HK-2 (cell line): ENCODE measurements at regions not wholly inside any gene's neighbourhood (a gene's known extent, or its start where the extent isn't known, plus 50 kb on each side); places are given as distances from the start of the nearest gene placed in this dataset.
"Not testable (repeated sequence)": the region's sequence is repeated elsewhere in the genome, so short reads cannot be mapped to it uniquely, and the experiment has no call there.

ENCODE experiments used
- DNase-seq: peaks from one replicate; pipeline ENCODE4 v3.0.0-alpha.2; 2018; ENCODE audit not compliant: unreplicated experiment

GRCh38 chr3:194866236-194866635 lies 180.6 kb downstream of the FAM43A start:
- DNase-seq: no peak

- DNase-seq: no peak
Observed at GRCh38 chr3:194867270-194867983, 181.7 kb downstream of the FAM43A start.

GRCh38 chr3:194868831-194869230 lies 183.1 kb downstream of the FAM43A start:
- no peak for DNase-seq

GRCh38 chr3:194869482-194870169 lies 183.9 kb downstream of the FAM43A start:
- DNase-seq: no peak

GRCh38 chr3:194870394-194871110 lies 184.9 kb downstream of the FAM43A start:
- no peak for DNase-seq

- peak; percentile 16 for DNase-seq
Observed at GRCh38 chr3:194871143-194871863, 185.6 kb downstream of the FAM43A start.

- no peak for DNase-seq
Observed at GRCh38 chr3:194871864-194872668, 186.4 kb downstream of the FAM43A start.

- no peak for DNase-seq
Observed at GRCh38 chr3:194872669-194872977, 186.9 kb downstream of the FAM43A start.

- DNase-seq: not testable (repeated sequence)
Observed at GRCh38 chr3:194873474-194873873, 187.8 kb downstream of the FAM43A start.

- DNase-seq: no peak
Observed at GRCh38 chr3:194874206-194874605, 188.5 kb downstream of the FAM43A start.

- no peak for DNase-seq
Observed at GRCh38 chr3:194874783-194875182, 189.1 kb downstream of the FAM43A start.

GRCh38 chr3:194875581-194876402 lies 190.1 kb downstream of the FAM43A start:
- DNase-seq: no peak

- no peak for DNase-seq
Observed at GRCh38 chr3:194876403-194877095, 190.9 kb downstream of the FAM43A start.

- DNase-seq: no peak
Observed at GRCh38 chr3:194877291-194878119, 191.8 kb downstream of the FAM43A start.

GRCh38 chr3:194879126-194879877 lies 193.6 kb downstream of the FAM43A start:
- DNase-seq: no peak

- no peak for DNase-seq
Observed at GRCh38 chr3:194879991-194880939, 194.6 kb downstream of the FAM43A start.
